Breast epithelium (tissue), 3 donors: ENCODE measurements at regions not wholly inside any gene's neighbourhood (a gene's known extent, or its start where the extent isn't known, plus 50 kb on each side); places are given as distances from the start of the nearest gene placed in this dataset.

ENCODE experiments used
- POLR2AphosphoS5 ChIP-seq, 3 donors: sonication (generic); formaldehyde crosslinking; IDR thresholded peaks; one replicate each; pipeline ENCODE4 v1.6.1; 2017; ENCODE audit warnings: antibody characterized with exemption in 3 of 3
- TF ChIP-seq, protein P1 (sequence below), 3 donors: fragments of 450-650 bp; IDR thresholded peaks; one replicate each; pipeline ENCODE4 v1.5.1; 2016 to 2017; ENCODE audit warnings: antibody characterized with exemption in 3 of 3, mild to moderate bottlenecking in 3 of 3, moderate library complexity in 3 of 3

DNA sequence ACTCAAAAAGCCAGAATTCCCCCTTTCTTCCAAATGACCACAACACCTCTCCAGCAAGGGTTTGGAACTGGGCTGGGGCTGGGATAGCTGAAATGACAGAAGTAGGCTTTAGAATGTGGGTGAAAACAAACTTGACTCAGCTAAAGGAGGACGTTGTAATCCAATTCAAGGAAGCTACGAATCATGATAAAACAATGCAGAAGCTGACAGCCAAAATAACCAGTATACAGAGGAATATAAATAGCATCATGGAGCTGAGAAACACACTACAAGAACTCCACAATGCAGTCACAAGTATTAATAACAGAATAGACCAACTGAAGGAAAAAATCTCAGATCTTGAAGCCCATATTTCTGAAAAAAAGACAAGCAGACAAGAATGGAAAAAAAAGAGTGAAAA is 95.8 kb upstream of the TET2 start:
- TF ChIP-seq, protein P1, sequence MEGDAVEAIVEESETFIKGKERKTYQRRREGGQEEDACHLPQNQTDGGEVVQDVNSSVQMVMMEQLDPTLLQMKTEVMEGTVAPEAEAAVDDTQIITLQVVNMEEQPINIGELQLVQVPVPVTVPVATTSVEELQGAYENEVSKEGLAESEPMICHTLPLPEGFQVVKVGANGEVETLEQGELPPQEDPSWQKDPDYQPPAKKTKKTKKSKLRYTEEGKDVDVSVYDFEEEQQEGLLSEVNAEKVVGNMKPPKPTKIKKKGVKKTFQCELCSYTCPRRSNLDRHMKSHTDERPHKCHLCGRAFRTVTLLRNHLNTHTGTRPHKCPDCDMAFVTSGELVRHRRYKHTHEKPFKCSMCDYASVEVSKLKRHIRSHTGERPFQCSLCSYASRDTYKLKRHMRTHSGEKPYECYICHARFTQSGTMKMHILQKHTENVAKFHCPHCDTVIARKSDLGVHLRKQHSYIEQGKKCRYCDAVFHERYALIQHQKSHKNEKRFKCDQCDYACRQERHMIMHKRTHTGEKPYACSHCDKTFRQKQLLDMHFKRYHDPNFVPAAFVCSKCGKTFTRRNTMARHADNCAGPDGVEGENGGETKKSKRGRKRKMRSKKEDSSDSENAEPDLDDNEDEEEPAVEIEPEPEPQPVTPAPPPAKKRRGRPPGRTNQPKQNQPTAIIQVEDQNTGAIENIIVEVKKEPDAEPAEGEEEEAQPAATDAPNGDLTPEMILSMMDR (IDR thresholded peaks at IDR 0.05): no peak
- TF ChIP-seq POLR2AphosphoS5 (IDR thresholded peaks at IDR 0.05): no peak
